K562 (cell line): ENCODE measurements at regions not wholly inside any gene's neighbourhood (a gene's known extent, or its start where the extent isn't known, plus 50 kb on each side); places are given as distances from the start of the nearest gene placed in this dataset.

Experiments used
- CTCF ChIP-seq, 3 experiments: IDR thresholded peaks in 2 of 3; conservative IDR thresholded peaks in 1 of 3; 2 replicates each; pipeline ENCODE4 v1.5.1; 2011 to 2012; ENCODE audit warnings: low read length in 3 of 3, mild to moderate bottlenecking in 3 of 3, control low read depth in 2 of 3, improper control_type of control experiment in 1 of 3, inconsistent platforms in 1 of 3, low read depth in 1 of 3, mixed read lengths in 1 of 3, moderate library complexity in 1 of 3; ENCODE audit not compliant: insufficient read depth in 2 of 3
- FOXM1 ChIP-seq, 2 experiments: fragments of 450-650 bp in 1 of 2; sonication (generic) in 1 of 2; formaldehyde crosslinking in 1 of 2; IDR thresholded peaks; 2 replicates each; pipeline versions ENCODE4 v1.6.1 to v1.9.0; 2017 to 2022; ENCODE audit warnings: low read depth in 2 of 2, mild to moderate bottlenecking in 2 of 2, missing genetic modification reagents in 1 of 2, moderate library complexity in 1 of 2
- NFE2L1 ChIP-seq: fragments of 450-650 bp; IDR thresholded peaks from 2 replicates; pipeline ENCODE4 v1.6.1; 2016; ENCODE audit warnings: missing genetic modification characterization, low read depth, mild to moderate bottlenecking, missing compliant biosample characterization, moderate library complexity, borderline replicate concordance
- U2AF1 ChIP-seq: fragments of 200-400 bp; formaldehyde crosslinking; optimal IDR thresholded peaks from 2 replicates; pipeline ENCODE3; 2017; ENCODE audit warnings: mild to moderate bottlenecking, low read depth, low read length, moderate library complexity
- ZNF217 ChIP-seq: sonication (generic); formaldehyde crosslinking; IDR thresholded peaks from 2 replicates; pipeline ENCODE4 v1.8.0; 2022; ENCODE audit warnings: mild to moderate bottlenecking, missing genetic modification reagents

- TF ChIP-seq ZNF217 (CRISPR knock-in tag) = no peak
- no peak for TF ChIP-seq NFE2L1 (tag)
- TF ChIP-seq CTCF (IDR thresholded peaks at IDR 0.05 in 2 of 3, conservative IDR thresholded peaks at IDR 0.05 in 1 of 3; ENCODE audit: insufficient read depth in 2 of 3, low read depth in 1 of 3, low read length in 3 of 3) = no peak
- no peak for TF ChIP-seq U2AF1
- TF ChIP-seq FOXM1 (IDR thresholded peaks at IDR 0.05; ENCODE audit: low read depth) = no peak
- no peak for TF ChIP-seq FOXM1 (CRISPR knock-in tag; IDR thresholded peaks at IDR 0.05; ENCODE audit: low read depth)
Measured at GRCh38 chr1:88454781-88455180, 229.3 kb upstream of the PKN2 start.
